PC-9 (cell line): ENCODE measurements at regions not wholly inside any gene's neighbourhood (a gene's known extent, or its start where the extent isn't known, plus 50 kb on each side); places are given as distances from the start of the nearest gene placed in this dataset.

Experiments used
- BruUV-seq: library from RNA; stranded (reverse); fragments of 400-500 nt; replicated peaks from 2 replicates; lab custom pipeline; 2021; lab: Mats Ljungman, UMichigan
- CTCF ChIA-PET: fragments of 300-600 bp; sonication (Branson Sonifier 250); formaldehyde crosslinking; loops from one replicate; lab custom pipeline; 2022; ENCODE audit warnings: antibody characterized with exemption; lab: Charles Lee
- POLR2A ChIA-PET: fragments of 300-600 bp; sonication (Branson Sonifier 250); formaldehyde crosslinking; loops from one replicate; lab custom pipeline; 2022; ENCODE audit warnings: antibody characterized with exemption; ENCODE audit not compliant: unreplicated experiment; lab: Charles Lee
- DNase-seq, 2 experiments: peaks; one replicate each; pipeline versions ENCODE4 v3.0.0 to v3.0.0-alpha.2; 2015 to 2022; ENCODE audit warnings: mixed read lengths in 1 of 2
- H2AFZ ChIP-seq: fragments of 200-600 bp; sonication (generic); 2 replicates; pipeline ENCODE4 v1.8.1; 2017; ENCODE audit warnings: antibody characterized with exemption
- H3F3A ChIP-seq: fragments of 200-600 bp; sonication (generic); 2 replicates; pipeline ENCODE4 v1.8.1; 2017; ENCODE audit warnings: antibody characterized with exemption, mild to moderate bottlenecking, low read depth; ENCODE audit not compliant: insufficient read depth
- H3K27ac ChIP-seq: fragments of 200-600 bp; sonication (generic); 2 replicates; pipeline ENCODE4 v1.6.1; 2016; ENCODE audit warnings: mixed run types
- H3K27me3 ChIP-seq: fragments of 200-600 bp; sonication (generic); 2 replicates; pipeline ENCODE4 v1.6.1; 2016; ENCODE audit warnings: low read depth, mixed run types; ENCODE audit not compliant: insufficient read depth
- H3K36me3 ChIP-seq: fragments of 200-600 bp; sonication (generic); 2 replicates; pipeline ENCODE4 v1.6.1; 2016; ENCODE audit warnings: low read depth, mixed run types
- H3K4me1 ChIP-seq: fragments of 200-600 bp; sonication (generic); replicated peaks from 2 replicates; pipeline ENCODE4 v1.6.1; 2016; ENCODE audit warnings: mixed run types; ENCODE audit not compliant: insufficient read depth
- H3K4me2 ChIP-seq: fragments of 200-600 bp; sonication (generic); 2 replicates; pipeline ENCODE4 v1.6.1; 2017; ENCODE audit warnings: mixed run types
- H3K4me3 ChIP-seq: fragments of 200-600 bp; sonication (generic); 2 replicates; pipeline ENCODE4 v1.6.1; 2016; ENCODE audit warnings: mixed run types
- H3K79me2 ChIP-seq: fragments of 200-600 bp; sonication (generic); 2 replicates; pipeline ENCODE4 v1.6.1; 2017; ENCODE audit warnings: low read depth, mixed run types
- H3K9me2 ChIP-seq: fragments of 200-600 bp; sonication (generic); 2 replicates; pipeline ENCODE4 v1.8.1; 2017; ENCODE audit warnings: mild to moderate bottlenecking; ENCODE audit not compliant: insufficient read depth
- H3K9me3 ChIP-seq: fragments of 200-600 bp; sonication (generic); 2 replicates; pipeline ENCODE4 v1.8.1; 2016; ENCODE audit warnings: low read depth; ENCODE audit not compliant: insufficient read depth
- H4K20me1 ChIP-seq: fragments of 200-600 bp; sonication (generic); 2 replicates; pipeline ENCODE4 v1.8.1; 2017; ENCODE audit not compliant: insufficient read depth
- CTCF ChIP-seq: fragments of 200-600 bp; sonication (generic); conservative IDR thresholded peaks from 2 replicates; pipeline ENCODE4 v1.6.1; 2017; ENCODE audit warnings: mixed run types, antibody characterized with exemption, mild to moderate bottlenecking, moderate library complexity
- EZH2 ChIP-seq: fragments of 200-600 bp; sonication (generic); IDR thresholded peaks from 2 replicates; pipeline ENCODE4 v1.8.0; 2017; ENCODE audit warnings: antibody characterized with exemption, low read depth
- intact Hi-C: fragments of 100-400 bp; cut with micrococcal nuclease; formaldehyde crosslinking; loops from one replicate; pipeline ENCODE4 v1.10.0; 2022; ENCODE audit not compliant: unreplicated experiment

DNA sequence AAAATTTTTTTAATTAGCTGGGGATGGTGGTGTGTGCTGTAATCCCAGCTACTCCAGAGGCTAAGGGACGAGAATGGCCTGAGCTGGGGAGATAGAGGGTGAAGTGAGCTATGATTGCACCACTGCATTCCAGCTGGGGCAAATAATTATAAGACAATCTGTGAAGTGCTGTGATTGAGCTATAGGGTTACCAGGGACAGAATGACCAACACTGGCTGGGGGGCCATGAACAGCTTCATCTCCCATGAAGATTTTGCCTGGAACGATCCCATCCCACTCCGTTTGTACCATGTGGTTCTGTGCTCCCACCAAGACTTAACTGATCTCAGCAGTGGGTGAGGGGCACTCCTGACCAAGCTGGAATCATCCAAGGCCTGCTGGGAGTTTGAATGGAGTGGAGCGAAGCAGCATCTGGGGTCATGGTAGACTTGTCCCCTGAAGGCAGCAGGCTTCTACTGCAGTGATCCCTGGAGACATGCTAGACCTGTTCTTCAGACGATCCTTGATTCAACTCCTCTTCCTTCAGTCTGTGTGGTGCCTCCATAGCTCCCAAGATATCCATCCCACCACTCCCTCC, 53.6 kb upstream of the CTPS1 start:
- no peak overlapping the region for H3K27ac ChIP-seq
- H3K9me2 ChIP-seq, result no peaks in the 10 kb centered on the region
- H3K4me3 ChIP-seq, result no peak overlapping the region
- H3K36me3 ChIP-seq, result no peaks in the 10 kb centered on the region
- no peak for DNase-seq
- H3K79me2 ChIP-seq, result no peaks in the 10 kb centered on the region
- CTCF ChIA-PET, result interaction anchor here (0.6 kb wide), 1 partner anchor 63 kb away, joined by 3 read pairs; no protein-coding TSS in a partner anchor
- POLR2A ChIA-PET, result no interaction called here
- BruUV-seq, result no TSS peak
- H3K4me2 ChIP-seq, result peak overlapping the region; percentile 31
- no peaks in the 10 kb centered on the region for H3K27me3 ChIP-seq
- H3K9me3 ChIP-seq, result no peaks in the 10 kb centered on the region
- no peaks in the 10 kb centered on the region for H4K20me1 ChIP-seq
- H3K4me1 ChIP-seq, result peaks cover 15% of the 10 kb centered on the region
- no peaks in the 10 kb centered on the region; the same call in 1 of the 2 replicates for H3F3A ChIP-seq
- no peak for TF ChIP-seq EZH2
- no peak for TF ChIP-seq CTCF
- no peak overlapping the region for H2AFZ ChIP-seq
- intact Hi-C loops, result no loop called here

DNA sequence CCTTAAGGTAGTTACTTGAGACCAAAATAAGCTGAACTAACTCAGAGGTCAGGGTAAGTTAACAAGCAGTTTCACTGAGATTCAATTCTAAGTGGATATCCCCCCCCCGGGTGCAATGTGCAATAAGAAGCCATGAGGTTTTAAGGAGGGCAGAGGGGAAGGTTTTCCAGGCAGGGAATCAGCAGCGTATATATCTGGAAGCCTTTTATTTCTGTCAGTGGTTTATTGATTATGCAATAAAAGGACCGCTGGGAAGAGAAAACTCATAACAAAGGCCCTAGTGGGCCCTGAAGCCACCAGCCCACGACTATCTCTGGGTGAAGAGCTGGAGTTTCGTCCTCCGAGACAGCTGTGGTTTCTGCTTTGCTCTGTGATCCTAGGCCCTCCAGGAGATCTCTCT, 53.1 kb upstream of the CTPS1 start:
- no peaks in the 10 kb centered on the region; the same call in 1 of the 2 replicates for H3F3A ChIP-seq
- POLR2A ChIA-PET, result no interaction called here
- no peak overlapping the region for H2AFZ ChIP-seq
- H3K4me2 ChIP-seq, result peak overlapping the region; percentile 31
- intact Hi-C loops, result no loop called here
- TF ChIP-seq CTCF (no peak), EZH2 (no peak)
- no peak for DNase-seq
- CTCF ChIA-PET, result interaction anchor here (0.6 kb wide), 1 partner anchor 64 kb away, joined by 3 read pairs; no protein-coding TSS in a partner anchor
- no peak overlapping the region for H3K4me3 ChIP-seq
- H3K27me3 ChIP-seq, result no peaks in the 10 kb centered on the region
- H3K36me3 ChIP-seq, result no peaks in the 10 kb centered on the region
- H3K4me1 ChIP-seq, result peaks cover 19% of the 10 kb centered on the region
- no peaks in the 10 kb centered on the region for H3K9me2 ChIP-seq
- BruUV-seq, result no TSS peak
- no peaks in the 10 kb centered on the region for H4K20me1 ChIP-seq
- H3K27ac ChIP-seq, result no peak overlapping the region
- no peaks in the 10 kb centered on the region for H3K9me3 ChIP-seq
- no peaks in the 10 kb centered on the region for H3K79me2 ChIP-seq

GRCh38 chr1:40927781-40928180, 51.7 kb upstream of the CTPS1 start:
- BruUV-seq, result no TSS peak
- peaks cover 32% of the 10 kb centered on the region for H3K4me1 ChIP-seq
- TF ChIP-seq CTCF (no peak), EZH2 (no peak)
- H3K4me3 ChIP-seq, result no peak overlapping the region
- H2AFZ ChIP-seq, result no peak overlapping the region
- POLR2A ChIA-PET, result no interaction called here
- no peaks in the 10 kb centered on the region for H4K20me1 ChIP-seq
- intact Hi-C loops, result no loop called here
- no peak overlapping the region for H3K27ac ChIP-seq
- CTCF ChIA-PET, result no interaction called here
- no peak overlapping the region for H3K4me2 ChIP-seq
- H3F3A ChIP-seq, result peaks cover 6% of the 10 kb centered on the region
- DNase-seq, result no peak
- H3K79me2 ChIP-seq, result no peaks in the 10 kb centered on the region
- no peaks in the 10 kb centered on the region for H3K9me3 ChIP-seq
- H3K9me2 ChIP-seq, result no peaks in the 10 kb centered on the region
- no peaks in the 10 kb centered on the region for H3K27me3 ChIP-seq
- no peaks in the 10 kb centered on the region for H3K36me3 ChIP-seq
